ENCODE measurements at regions not wholly inside any gene's neighbourhood (a gene's known extent, or its start where the extent isn't known, plus 50 kb on each side); places are given as distances from the start of the nearest gene placed in this dataset.

GRCh38 chr2:8628179-8628865 is 53.5 kb upstream of the ID2 start:
- no peak for DNase-seq

- DNase-seq = peak; percentile 12
These were observed 53.0 kb upstream of the ID2 start for GRCh38 chr2:8628866-8629209.

- DNase-seq = no peak
These were observed 52.5 kb upstream of the ID2 start for GRCh38 chr2:8629402-8629801.

GRCh38 chr2:8630676-8631464 is 51.0 kb upstream of the ID2 start:
- DNase-seq = no peak

GRCh38 chr2:8631465-8632005 is 50.3 kb upstream of the ID2 start:
- no peak for DNase-seq

Data from NCI-H510A treated with DMSO at 0.1 percent for 48 hours (cell line).